Fibroblast of skin of abdomen (primary cell): ENCODE measurements at regions not wholly inside any gene's neighbourhood (a gene's known extent, or its start where the extent isn't known, plus 50 kb on each side); places are given as distances from the start of the nearest gene placed in this dataset.

Experiments
- DNase-seq: peaks from one replicate; pipeline ENCODE4 v3.0.0-alpha.2; 2013

GRCh38 chr2:12430407-12431133, 286.2 kb upstream of the TRIB2 start:
- no peak for DNase-seq

GRCh38 chr2:12432985-12433625, 283.6 kb upstream of the TRIB2 start:
- no peak for DNase-seq

- no peak for DNase-seq
Observed at GRCh38 chr2:12433626-12433990, 283.1 kb upstream of the TRIB2 start.

GRCh38 chr2:12434630-12435098, 282.1 kb upstream of the TRIB2 start:
- no peak for DNase-seq

GRCh38 chr2:12435430-12436222, 281.1 kb upstream of the TRIB2 start:
- DNase-seq: no peak

GRCh38 chr2:12436483-12436882, 280.3 kb upstream of the TRIB2 start:
- DNase-seq: no peak

- no peak for DNase-seq
Observed at GRCh38 chr2:12436935-12437561, 279.7 kb upstream of the TRIB2 start.

GRCh38 chr2:12440731-12441130, 276.0 kb upstream of the TRIB2 start:
- no peak for DNase-seq

GRCh38 chr2:12441750-12442475, 274.8 kb upstream of the TRIB2 start:
- no peak for DNase-seq

GRCh38 chr2:12442476-12442847, 274.3 kb upstream of the TRIB2 start:
- DNase-seq: peak; percentile 48

GRCh38 chr2:12448846-12449505, 267.8 kb upstream of the TRIB2 start:
- DNase-seq: peak; percentile 46

- DNase-seq: no peak
Observed at GRCh38 chr2:12451726-12452125, 265.0 kb upstream of the TRIB2 start.

- peak; percentile 61 for DNase-seq
Observed at GRCh38 chr2:12452185-12452584, 264.6 kb upstream of the TRIB2 start.

GRCh38 chr2:12453731-12454130, 263.0 kb upstream of the TRIB2 start:
- no peak for DNase-seq

- peak; percentile 71 for DNase-seq
Observed at GRCh38 chr2:12455661-12456060, 261.1 kb upstream of the TRIB2 start.

- peak; percentile 99 for DNase-seq
Observed at GRCh38 chr2:12456293-12457106, 260.2 kb upstream of the TRIB2 start.

- peak; percentile 13 for DNase-seq
Observed at GRCh38 chr2:12457831-12458230, 258.9 kb upstream of the TRIB2 start.

- DNase-seq: no peak
Observed at GRCh38 chr2:12463189-12463588, 253.5 kb upstream of the TRIB2 start.

GRCh38 chr2:12465631-12466135, 251.1 kb upstream of the TRIB2 start:
- no peak for DNase-seq

GRCh38 chr2:12467303-12467702, 249.4 kb upstream of the TRIB2 start:
- no peak for DNase-seq

- DNase-seq: peak; percentile 52
Observed at GRCh38 chr2:12469141-12469561, 247.6 kb upstream of the TRIB2 start.
